ENCODE measurements at regions not wholly inside any gene's neighbourhood (a gene's known extent, or its start where the extent isn't known, plus 50 kb on each side); places are given as distances from the start of the nearest gene placed in this dataset.

DNA sequence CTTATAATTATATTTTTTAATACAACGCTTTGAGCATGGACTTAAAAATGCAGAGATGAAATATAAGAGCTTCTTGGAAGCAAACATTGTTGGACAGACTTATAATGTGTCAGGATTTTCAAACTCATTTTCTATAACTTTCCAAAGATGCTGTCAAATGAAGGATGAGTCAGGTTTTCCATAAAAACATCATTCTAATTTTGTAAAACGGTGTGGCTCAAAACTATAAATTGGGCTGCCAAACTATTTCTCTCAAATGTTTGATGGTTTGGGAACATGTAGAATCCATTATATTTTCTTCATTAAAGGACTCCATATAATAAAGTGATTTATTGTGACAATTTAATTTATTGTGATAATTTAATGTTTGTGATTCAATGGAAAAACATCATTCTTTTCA is 511.2 kb downstream of the USP25 start:
- TF ChIP-seq, protein P1, sequence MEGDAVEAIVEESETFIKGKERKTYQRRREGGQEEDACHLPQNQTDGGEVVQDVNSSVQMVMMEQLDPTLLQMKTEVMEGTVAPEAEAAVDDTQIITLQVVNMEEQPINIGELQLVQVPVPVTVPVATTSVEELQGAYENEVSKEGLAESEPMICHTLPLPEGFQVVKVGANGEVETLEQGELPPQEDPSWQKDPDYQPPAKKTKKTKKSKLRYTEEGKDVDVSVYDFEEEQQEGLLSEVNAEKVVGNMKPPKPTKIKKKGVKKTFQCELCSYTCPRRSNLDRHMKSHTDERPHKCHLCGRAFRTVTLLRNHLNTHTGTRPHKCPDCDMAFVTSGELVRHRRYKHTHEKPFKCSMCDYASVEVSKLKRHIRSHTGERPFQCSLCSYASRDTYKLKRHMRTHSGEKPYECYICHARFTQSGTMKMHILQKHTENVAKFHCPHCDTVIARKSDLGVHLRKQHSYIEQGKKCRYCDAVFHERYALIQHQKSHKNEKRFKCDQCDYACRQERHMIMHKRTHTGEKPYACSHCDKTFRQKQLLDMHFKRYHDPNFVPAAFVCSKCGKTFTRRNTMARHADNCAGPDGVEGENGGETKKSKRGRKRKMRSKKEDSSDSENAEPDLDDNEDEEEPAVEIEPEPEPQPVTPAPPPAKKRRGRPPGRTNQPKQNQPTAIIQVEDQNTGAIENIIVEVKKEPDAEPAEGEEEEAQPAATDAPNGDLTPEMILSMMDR (IDR thresholded peaks at IDR 0.05 in 8 of 11, conservative IDR thresholded peaks at IDR 0.05 in 3 of 11) = no peak
- TF ChIP-seq POLR2A (IDR thresholded peaks at IDR 0.05) = no peak

Measured in spleen (tissue), 7 donors.